HUES48 (cell line): ENCODE measurements at regions not wholly inside any gene's neighbourhood (a gene's known extent, or its start where the extent isn't known, plus 50 kb on each side); places are given as distances from the start of the nearest gene placed in this dataset.

Experiments
- H3K27ac ChIP-seq: one replicate; pipeline ENCODE4 v1.7.0; 2013; ENCODE audit warnings: low read depth, low read length, inconsistent platforms
- H3K27me3 ChIP-seq: 2 replicates; pipeline ENCODE4 v1.6.1; 2013; ENCODE audit warnings: mild to moderate bottlenecking, low read length; ENCODE audit not compliant: control insufficient read depth, insufficient read depth
- H3K36me3 ChIP-seq: 2 replicates; pipeline ENCODE4 v1.6.1; 2013; ENCODE audit warnings: low read length; ENCODE audit not compliant: control insufficient read depth, insufficient read depth
- H3K4me1 ChIP-seq: 2 replicates; pipeline ENCODE4 v1.6.1; 2013; ENCODE audit warnings: mild to moderate bottlenecking, low read length; ENCODE audit not compliant: control insufficient read depth, insufficient read depth
- H3K4me3 ChIP-seq: 2 replicates; pipeline ENCODE4 v1.5.1; 2013; ENCODE audit warnings: mild to moderate bottlenecking, low read depth, low read length
- H3K9ac ChIP-seq: 2 replicates; pipeline ENCODE4 v1.6.1; 2013; ENCODE audit warnings: mild to moderate bottlenecking, low read depth, low read length, moderate library complexity
- H3K9me3 ChIP-seq: 2 replicates; pipeline ENCODE4 v1.6.1; 2013; ENCODE audit warnings: low read length; ENCODE audit not compliant: control insufficient read depth, insufficient read depth

GRCh38 chr6:137727216-137727765 is 139.8 kb upstream of the TNFAIP3 start:
- Histone ChIP-seq H3K36me3 (no peaks in the 10 kb centered on the region), H3K27me3 (no peaks in the 10 kb centered on the region), H3K27ac (no peak overlapping the region), H3K4me1 (no peaks in the 10 kb centered on the region), H3K4me3 (no peak overlapping the region), H3K9me3 (no peaks in the 10 kb centered on the region), H3K9ac (no peak overlapping the region)

GRCh38 chr6:137728386-137729349 is 138.4 kb upstream of the TNFAIP3 start:
- Histone ChIP-seq H3K4me3 (no peak overlapping the region), H3K27me3 (no peaks in the 10 kb centered on the region), H3K27ac (no peak overlapping the region), H3K9me3 (no peaks in the 10 kb centered on the region), H3K9ac (no peak overlapping the region), H3K36me3 (no peaks in the 10 kb centered on the region), H3K4me1 (no peaks in the 10 kb centered on the region)

- no peaks in the 10 kb centered on the region for H3K9me3 ChIP-seq
- H3K4me1 ChIP-seq = no peaks in the 10 kb centered on the region
- no peaks in the 10 kb centered on the region for H3K27me3 ChIP-seq
- H3K36me3 ChIP-seq = no peaks in the 10 kb centered on the region
- H3K4me3 ChIP-seq = no peak overlapping the region
- no peak overlapping the region for H3K27ac ChIP-seq
- no peak overlapping the region for H3K9ac ChIP-seq
These were observed 137.0 kb upstream of the TNFAIP3 start for GRCh38 chr6:137729866-137730629.

GRCh38 chr6:137731600-137731959 is 135.5 kb upstream of the TNFAIP3 start:
- no peaks in the 10 kb centered on the region for H3K27me3 ChIP-seq
- H3K4me1 ChIP-seq = no peaks in the 10 kb centered on the region
- no peak overlapping the region for H3K9ac ChIP-seq
- H3K4me3 ChIP-seq = no peak overlapping the region
- no peak overlapping the region for H3K27ac ChIP-seq
- H3K36me3 ChIP-seq = no peaks in the 10 kb centered on the region
- no peaks in the 10 kb centered on the region for H3K9me3 ChIP-seq

GRCh38 chr6:137731960-137732616 is 135.0 kb upstream of the TNFAIP3 start:
- H3K9me3 ChIP-seq = no peaks in the 10 kb centered on the region
- H3K27me3 ChIP-seq = no peaks in the 10 kb centered on the region
- no peak overlapping the region for H3K27ac ChIP-seq
- H3K4me1 ChIP-seq = no peaks in the 10 kb centered on the region
- H3K4me3 ChIP-seq = no peak overlapping the region
- no peaks in the 10 kb centered on the region for H3K36me3 ChIP-seq
- no peak overlapping the region for H3K9ac ChIP-seq

- Histone ChIP-seq H3K9ac (no peak overlapping the region), H3K4me1 (no peaks in the 10 kb centered on the region), H3K27me3 (no peaks in the 10 kb centered on the region), H3K36me3 (no peaks in the 10 kb centered on the region), H3K9me3 (no peaks in the 10 kb centered on the region), H3K27ac (no peak overlapping the region), H3K4me3 (no peak overlapping the region)
These were observed 133.7 kb upstream of the TNFAIP3 start for GRCh38 chr6:137733372-137733771.

GRCh38 chr6:137734005-137734874 is 132.8 kb upstream of the TNFAIP3 start:
- Histone ChIP-seq H3K27me3 (no peaks in the 10 kb centered on the region), H3K4me3 (no peak overlapping the region), H3K9ac (no peak overlapping the region), H3K9me3 (no peaks in the 10 kb centered on the region), H3K4me1 (no peaks in the 10 kb centered on the region), H3K27ac (no peak overlapping the region), H3K36me3 (no peaks in the 10 kb centered on the region)

GRCh38 chr6:137734875-137735182 is 132.2 kb upstream of the TNFAIP3 start:
- no peak overlapping the region for H3K27ac ChIP-seq
- H3K4me1 ChIP-seq = no peaks in the 10 kb centered on the region
- no peaks in the 10 kb centered on the region for H3K27me3 ChIP-seq
- no peaks in the 10 kb centered on the region for H3K36me3 ChIP-seq
- H3K9me3 ChIP-seq = no peaks in the 10 kb centered on the region
- no peak overlapping the region for H3K4me3 ChIP-seq
- no peak overlapping the region for H3K9ac ChIP-seq

- H3K27me3 ChIP-seq = no peaks in the 10 kb centered on the region
- H3K9me3 ChIP-seq = no peaks in the 10 kb centered on the region
- H3K4me1 ChIP-seq = no peaks in the 10 kb centered on the region
- H3K36me3 ChIP-seq = no peaks in the 10 kb centered on the region
- no peak overlapping the region for H3K4me3 ChIP-seq
- no peak overlapping the region for H3K9ac ChIP-seq
- no peak overlapping the region for H3K27ac ChIP-seq
These were observed 130.8 kb upstream of the TNFAIP3 start for GRCh38 chr6:137736048-137736818.

GRCh38 chr6:137736911-137737310 is 130.1 kb upstream of the TNFAIP3 start:
- no peaks in the 10 kb centered on the region for H3K36me3 ChIP-seq
- no peak overlapping the region for H3K9ac ChIP-seq
- H3K4me1 ChIP-seq = no peaks in the 10 kb centered on the region
- H3K4me3 ChIP-seq = no peak overlapping the region
- no peaks in the 10 kb centered on the region for H3K27me3 ChIP-seq
- no peaks in the 10 kb centered on the region for H3K9me3 ChIP-seq
- H3K27ac ChIP-seq = no peak overlapping the region
